ENCODE measurements at regions not wholly inside any gene's neighbourhood (a gene's known extent, or its start where the extent isn't known, plus 50 kb on each side); places are given as distances from the start of the nearest gene placed in this dataset.

DNA sequence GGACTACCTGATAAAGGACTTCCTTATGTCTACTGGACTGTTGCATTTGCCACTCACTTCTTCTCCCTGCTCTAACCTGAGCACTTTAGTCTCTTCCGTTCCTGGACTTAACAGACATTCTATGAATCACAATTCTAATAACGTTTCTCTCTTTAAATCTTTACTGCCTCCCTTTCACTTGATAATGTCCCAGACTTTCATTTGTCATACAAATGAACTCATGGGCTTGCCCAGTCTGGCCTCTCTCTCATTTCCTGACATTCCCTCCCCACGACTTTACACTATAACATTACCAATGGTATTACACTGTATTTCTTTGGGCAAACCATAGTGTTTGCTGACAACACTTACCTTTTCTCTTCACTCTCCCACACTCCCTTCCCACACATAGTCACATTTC, 540.7 kb upstream of the TMEFF2 start:
- Histone ChIP-seq H3K36me3 (ENCODE audit: insufficient read depth, low read length) (no peaks in the 10 kb centered on the region), H4K20me1 (ENCODE audit: insufficient read depth, low read length) (no peaks in the 10 kb centered on the region), H2AFZ (ENCODE audit: low read length) (no peak overlapping the region), H3K27me3 (ENCODE audit: insufficient read depth, low read length) (no peaks in the 10 kb centered on the region), H3K79me2 (ENCODE audit: insufficient read depth, low read length) (no peaks in the 10 kb centered on the region), H3K27ac (ENCODE audit: low read depth, low read length) (no peak overlapping the region), H3K9me3 (ENCODE audit: low read depth, low read length) (no peaks in the 10 kb centered on the region), H3K4me2 (ENCODE audit: insufficient read depth, low read length) (no peak overlapping the region), H3K4me3 (ENCODE audit: insufficient read depth, low read length) (no peak overlapping the region), H3K4me1 (ENCODE audit: insufficient read depth, low read length) (no peaks in the 10 kb centered on the region)
- no peak for DNase-seq (ENCODE audit: insufficient read length, low spot score, missing footprints)
- TF ChIP-seq, protein P1, sequence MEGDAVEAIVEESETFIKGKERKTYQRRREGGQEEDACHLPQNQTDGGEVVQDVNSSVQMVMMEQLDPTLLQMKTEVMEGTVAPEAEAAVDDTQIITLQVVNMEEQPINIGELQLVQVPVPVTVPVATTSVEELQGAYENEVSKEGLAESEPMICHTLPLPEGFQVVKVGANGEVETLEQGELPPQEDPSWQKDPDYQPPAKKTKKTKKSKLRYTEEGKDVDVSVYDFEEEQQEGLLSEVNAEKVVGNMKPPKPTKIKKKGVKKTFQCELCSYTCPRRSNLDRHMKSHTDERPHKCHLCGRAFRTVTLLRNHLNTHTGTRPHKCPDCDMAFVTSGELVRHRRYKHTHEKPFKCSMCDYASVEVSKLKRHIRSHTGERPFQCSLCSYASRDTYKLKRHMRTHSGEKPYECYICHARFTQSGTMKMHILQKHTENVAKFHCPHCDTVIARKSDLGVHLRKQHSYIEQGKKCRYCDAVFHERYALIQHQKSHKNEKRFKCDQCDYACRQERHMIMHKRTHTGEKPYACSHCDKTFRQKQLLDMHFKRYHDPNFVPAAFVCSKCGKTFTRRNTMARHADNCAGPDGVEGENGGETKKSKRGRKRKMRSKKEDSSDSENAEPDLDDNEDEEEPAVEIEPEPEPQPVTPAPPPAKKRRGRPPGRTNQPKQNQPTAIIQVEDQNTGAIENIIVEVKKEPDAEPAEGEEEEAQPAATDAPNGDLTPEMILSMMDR (IDR thresholded peaks at IDR 0.05; ENCODE audit: extremely low read depth, low read depth, low read length), result no peak

DNA sequence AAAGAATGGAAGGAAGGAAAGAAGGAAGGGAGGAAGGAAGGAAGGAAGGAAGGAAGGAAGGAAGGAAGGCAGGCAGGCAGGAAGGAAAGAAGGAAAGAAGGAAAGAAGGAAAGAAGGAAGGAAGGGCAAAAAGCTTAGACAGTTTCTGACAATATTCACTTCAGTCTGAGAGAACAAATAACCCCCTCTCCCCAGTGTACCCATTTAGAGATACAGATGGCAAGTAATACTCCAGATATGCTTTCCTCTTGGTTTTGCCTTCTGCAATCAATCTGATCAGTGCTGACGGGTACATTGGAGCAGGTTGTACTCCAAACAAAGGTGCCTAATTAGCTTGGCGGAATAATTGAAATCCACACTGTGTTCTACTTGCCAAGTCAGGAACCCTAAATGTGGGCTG, 534.6 kb upstream of the TMEFF2 start:
- Histone ChIP-seq H3K27me3 (ENCODE audit: insufficient read depth, low read length) (no peaks in the 10 kb centered on the region), H3K4me3 (ENCODE audit: insufficient read depth, low read length) (no peak overlapping the region), H3K27ac (ENCODE audit: low read depth, low read length) (no peak overlapping the region), H3K4me1 (ENCODE audit: insufficient read depth, low read length) (no peaks in the 10 kb centered on the region), H4K20me1 (ENCODE audit: insufficient read depth, low read length) (no peaks in the 10 kb centered on the region), H3K79me2 (ENCODE audit: insufficient read depth, low read length) (no peaks in the 10 kb centered on the region), H2AFZ (ENCODE audit: low read length) (no peak overlapping the region), H3K36me3 (ENCODE audit: insufficient read depth, low read length) (no peaks in the 10 kb centered on the region), H3K4me2 (ENCODE audit: insufficient read depth, low read length) (no peak overlapping the region), H3K9me3 (ENCODE audit: low read depth, low read length) (peaks cover 2% of the 10 kb centered on the region)
- DNase-seq (ENCODE audit: insufficient read length, low spot score, missing footprints), result no peak
- TF ChIP-seq, protein P1 (IDR thresholded peaks at IDR 0.05; ENCODE audit: extremely low read depth, low read depth, low read length), result no peak

DNA sequence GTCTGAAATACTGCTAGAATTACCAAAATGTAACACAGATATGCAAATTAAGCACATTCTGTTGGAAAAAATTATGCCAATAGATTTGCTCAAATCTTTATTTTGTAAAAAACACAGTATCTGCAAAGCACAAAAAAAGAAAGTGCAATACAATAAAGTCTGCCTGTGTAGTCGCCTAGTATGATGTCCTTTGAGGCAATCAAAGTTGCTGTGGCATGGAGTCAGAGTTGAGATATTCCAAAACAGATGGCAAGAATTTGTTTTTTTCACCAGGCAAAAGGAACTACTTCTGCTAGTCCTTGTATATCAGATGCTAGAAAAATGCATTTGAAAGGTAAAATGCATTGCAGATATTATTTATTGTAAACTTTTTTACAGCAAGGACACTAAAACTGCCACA, 531.3 kb upstream of the TMEFF2 start:
- peaks cover 2% of the 10 kb centered on the region for H3K9me3 ChIP-seq (ENCODE audit: low read depth, low read length)
- no peak overlapping the region for H3K4me2 ChIP-seq (ENCODE audit: insufficient read depth, low read length)
- TF ChIP-seq, protein P1 (IDR thresholded peaks at IDR 0.05; ENCODE audit: extremely low read depth, low read depth, low read length), result no peak
- no peak overlapping the region for H2AFZ ChIP-seq (ENCODE audit: low read length)
- no peak overlapping the region for H3K27ac ChIP-seq (ENCODE audit: low read depth, low read length)
- no peaks in the 10 kb centered on the region for H3K79me2 ChIP-seq (ENCODE audit: insufficient read depth, low read length)
- no peaks in the 10 kb centered on the region for H3K27me3 ChIP-seq (ENCODE audit: insufficient read depth, low read length)
- no peak for DNase-seq (ENCODE audit: insufficient read length, low spot score, missing footprints)
- no peaks in the 10 kb centered on the region for H4K20me1 ChIP-seq (ENCODE audit: insufficient read depth, low read length)
- no peaks in the 10 kb centered on the region for H3K36me3 ChIP-seq (ENCODE audit: insufficient read depth, low read length)
- no peaks in the 10 kb centered on the region for H3K4me1 ChIP-seq (ENCODE audit: insufficient read depth, low read length)
- no peak overlapping the region for H3K4me3 ChIP-seq (ENCODE audit: insufficient read depth, low read length)

GRCh38 chr2:192719629-192720028, 524.9 kb upstream of the TMEFF2 start:
- Histone ChIP-seq H3K4me3 (ENCODE audit: insufficient read depth, low read length) (no peak overlapping the region), H3K36me3 (ENCODE audit: insufficient read depth, low read length) (no peaks in the 10 kb centered on the region), H3K4me2 (ENCODE audit: insufficient read depth, low read length) (no peak overlapping the region), H3K9me3 (ENCODE audit: low read depth, low read length) (peaks cover 2% of the 10 kb centered on the region), H3K4me1 (ENCODE audit: insufficient read depth, low read length) (no peaks in the 10 kb centered on the region), H2AFZ (ENCODE audit: low read length) (no peak overlapping the region), H3K27ac (ENCODE audit: low read depth, low read length) (no peak overlapping the region), H3K79me2 (ENCODE audit: insufficient read depth, low read length) (no peaks in the 10 kb centered on the region), H4K20me1 (ENCODE audit: insufficient read depth, low read length) (no peaks in the 10 kb centered on the region), H3K27me3 (ENCODE audit: insufficient read depth, low read length) (no peaks in the 10 kb centered on the region)
- TF ChIP-seq, protein P1 (IDR thresholded peaks at IDR 0.05; ENCODE audit: extremely low read depth, low read depth, low read length), result no peak
- DNase-seq (ENCODE audit: insufficient read length, low spot score, missing footprints), result no peak

Measured in osteoblast (primary cell).